H1 (cell line): ENCODE measurements at regions not wholly inside any gene's neighbourhood (a gene's known extent, or its start where the extent isn't known, plus 50 kb on each side); places are given as distances from the start of the nearest gene placed in this dataset. TPM values are rescaled to one million over a fixed set of nuclear protein-coding genes. Genes with fewer than 3 reads are reported as not detected.
A peak's percentile ranks its signal among the peaks of the same experiment; 100 is the strongest.

Experiments
- CTCF ChIA-PET: fragments of 300-600 bp; sonication (Branson Sonifier 250); formaldehyde crosslinking; loops from one replicate; lab custom pipeline; 2021; ENCODE audit not compliant: partially characterized antibody; lab: Charles Lee
- POLR2A ChIA-PET: fragments of 300-600 bp; sonication (Branson Sonifier 250); formaldehyde crosslinking; loops from one replicate; lab custom pipeline; 2021; ENCODE audit warnings: inconsistent platforms; ENCODE audit not compliant: partially characterized antibody; lab: Charles Lee
- DNase-seq, 2 experiments: peaks; one replicate each; pipeline versions ENCODE4 v3.0.0 to v3.0.0-alpha.2; 2010 to 2022; ENCODE audit warnings: low spot score in 2 of 2, low read depth in 1 of 2, mixed read lengths in 1 of 2
- FAIRE-seq: peaks from 2 replicates; lab custom pipeline; 2011; peaks lifted over from hg19 to GRCh38; lab: Jason Lieb, UNC
- H2AFZ ChIP-seq: 2 replicates; pipeline ENCODE4 v1.8.1; 2012; ENCODE audit warnings: low read length, inconsistent platforms
- H2AK5ac ChIP-seq: 2 replicates; pipeline ENCODE4 v1.6.1; 2013; ENCODE audit warnings: low read depth, low read length
- H2BK120ac ChIP-seq: replicated peaks from 2 replicates; pipeline ENCODE3; 2013; ENCODE audit warnings: low read depth, low read length, inconsistent platforms
- H2BK12ac ChIP-seq: 2 replicates; pipeline ENCODE4 v1.6.1; 2013; ENCODE audit warnings: low read depth, low read length
- H2BK15ac ChIP-seq: 2 replicates; pipeline ENCODE4 v1.6.1; 2013; ENCODE audit warnings: low read length
- H2BK20ac ChIP-seq: 2 replicates; pipeline ENCODE4 v1.6.1; 2013; ENCODE audit warnings: low read length
- H2BK5ac ChIP-seq: 2 replicates; pipeline ENCODE4 v1.6.1; 2013; ENCODE audit warnings: low read depth, low read length
- H3K14ac ChIP-seq: 2 replicates; pipeline ENCODE4 v1.6.1; 2013; ENCODE audit warnings: inconsistent platforms; ENCODE audit not compliant: insufficient read length
- H3K18ac ChIP-seq: 2 replicates; pipeline ENCODE4 v1.6.1; 2013; ENCODE audit warnings: low read length; ENCODE audit errors: extremely low read depth
- H3K23ac ChIP-seq: 2 replicates; pipeline ENCODE4 v1.6.1; 2013; ENCODE audit warnings: inconsistent platforms; ENCODE audit not compliant: insufficient read length
- H3K23me2 ChIP-seq: 2 replicates; pipeline ENCODE4 v1.6.1; 2013; ENCODE audit warnings: low read depth, low read length
- H3K27ac ChIP-seq: 2 replicates; pipeline ENCODE4 v1.6.1; 2011; ENCODE audit warnings: low read depth, low read length, inconsistent platforms
- H3K27me3 ChIP-seq, 4 experiments: replicated peaks in 1 of 4; 1 replicate in 1 of 4; 2 replicates in 3 of 4; pipeline versions ENCODE4 v1.6.1 to v1.8.1; 2011 to 2013; ENCODE audit warnings: low read length in 3 of 4, mild to moderate bottlenecking in 3 of 4, inconsistent platforms in 2 of 4, mixed read lengths in 2 of 4, moderate library complexity in 1 of 4; ENCODE audit not compliant: control insufficient read depth in 3 of 4, insufficient read depth in 3 of 4; ENCODE audit errors: extremely low read depth in 1 of 4
- H3K36me3 ChIP-seq, 4 experiments: 2 replicates each; pipeline versions ENCODE4 v1.6.1 to v1.8.1; 2011 to 2013; ENCODE audit warnings: mild to moderate bottlenecking in 4 of 4, low read length in 3 of 4, moderate library complexity in 2 of 4, control low read depth in 1 of 4, inconsistent platforms in 1 of 4; ENCODE audit not compliant: insufficient read depth in 4 of 4, control insufficient read depth in 2 of 4
- H3K4ac ChIP-seq: replicated peaks from 2 replicates; pipeline ENCODE3; 2013; ENCODE audit warnings: low read length, low read depth, mixed read lengths, inconsistent platforms; ENCODE audit not compliant: insufficient read length
- H3K4me1 ChIP-seq, 4 experiments: replicated peaks in 1 of 4; 1 replicate in 1 of 4; 2 replicates in 3 of 4; pipeline versions ENCODE4 v1.6.1 to v1.8.1; 2011 to 2013; ENCODE audit warnings: low read length in 3 of 4, inconsistent platforms in 2 of 4, mixed read lengths in 1 of 4; ENCODE audit not compliant: insufficient read depth in 4 of 4, control insufficient read depth in 3 of 4
- H3K4me2 ChIP-seq, 2 experiments: 2 replicates each; pipeline versions ENCODE4 v1.6.1 to v1.8.1; 2011 to 2013; ENCODE audit warnings: low read depth in 2 of 2, low read length in 2 of 2, control low read depth in 1 of 2, inconsistent platforms in 1 of 2, mild to moderate bottlenecking in 1 of 2; ENCODE audit not compliant: insufficient read depth in 1 of 2
- H3K4me3 ChIP-seq, 4 experiments: fragments of 200-600, 300-600 bp in 1 of 4; sonication (generic), shearing (Covaris generic), sonication (Bioruptor Twin) in 1 of 4; 2 replicates each; pipeline versions ENCODE4 v1.5.1 to v1.8.1; 2011 to 2016; ENCODE audit warnings: low read length in 4 of 4, low read depth in 3 of 4, control low read depth in 2 of 4, inconsistent platforms in 2 of 4, mild to moderate bottlenecking in 2 of 4, mixed read lengths in 1 of 4, moderate library complexity in 1 of 4; ENCODE audit not compliant: insufficient read depth in 2 of 4; ENCODE audit errors: extremely low read depth in 1 of 4
- H3K56ac ChIP-seq: replicated peaks from 2 replicates; pipeline ENCODE3; 2013; ENCODE audit warnings: low read depth, mild to moderate bottlenecking, mixed read lengths, low read length, inconsistent platforms; ENCODE audit not compliant: insufficient read length
- H3K79me1 ChIP-seq: 2 replicates; pipeline ENCODE4 v1.6.1; 2013; ENCODE audit warnings: low read depth, low read length, control low read depth
- H3K79me2 ChIP-seq, 2 experiments: 2 replicates each; pipeline versions ENCODE4 v1.6.1 to v1.8.1; 2012 to 2013; ENCODE audit warnings: low read length in 2 of 2, mild to moderate bottlenecking in 2 of 2, inconsistent platforms in 1 of 2; ENCODE audit not compliant: insufficient read depth in 2 of 2, control insufficient read depth in 1 of 2
- H3K9ac ChIP-seq, 4 experiments: replicated peaks in 1 of 4; 1 replicate in 1 of 4; 2 replicates in 3 of 4; pipeline versions ENCODE4 v1.6.1 to v1.8.1; 2011 to 2013; ENCODE audit warnings: low read depth in 3 of 4, low read length in 3 of 4, control low read depth in 2 of 4, mild to moderate bottlenecking in 2 of 4, moderate library complexity in 2 of 4, inconsistent platforms in 1 of 4; ENCODE audit errors: extremely low read depth in 1 of 4
- H3K9me3 ChIP-seq, 2 experiments: 2 replicates each; pipeline versions ENCODE4 v1.6.1 to v1.8.1; 2012 to 2013; ENCODE audit warnings: mild to moderate bottlenecking in 2 of 2, moderate library complexity in 2 of 2, control low read depth in 1 of 2, inconsistent platforms in 1 of 2, low read depth in 1 of 2, low read length in 1 of 2, mixed read lengths in 1 of 2; ENCODE audit not compliant: insufficient read depth in 2 of 2
- H4K20me1 ChIP-seq, 2 experiments: replicated peaks in 1 of 2; 2 replicates each; pipeline versions ENCODE3 to v1.8.1; 2011 to 2013; ENCODE audit warnings: inconsistent platforms in 2 of 2, low read length in 2 of 2, mild to moderate bottlenecking in 1 of 2; ENCODE audit not compliant: insufficient read depth in 2 of 2, control insufficient read depth in 1 of 2
- H4K5ac ChIP-seq: 2 replicates; pipeline ENCODE4 v1.6.1; 2013; ENCODE audit warnings: low read length, low read depth, mixed read lengths, inconsistent platforms; ENCODE audit not compliant: insufficient read length
- H4K8ac ChIP-seq: 2 replicates; pipeline ENCODE4 v1.8.0; 2013; ENCODE audit warnings: mild to moderate bottlenecking, moderate library complexity, low read length, inconsistent platforms; ENCODE audit not compliant: insufficient read depth; ENCODE audit errors: extremely low read depth
- H4K91ac ChIP-seq: replicated peaks from 2 replicates; pipeline ENCODE3; 2013; ENCODE audit warnings: low read length, mixed read lengths, inconsistent platforms; ENCODE audit not compliant: insufficient read length
- SP1 ChIP-seq: IDR thresholded peaks from 2 replicates; pipeline ENCODE4 v1.6.1; 2011; ENCODE audit warnings: low read depth, low read length
- TEAD4 ChIP-seq: IDR thresholded peaks from 2 replicates; pipeline ENCODE4 v1.6.1; 2012; ENCODE audit warnings: low read depth, low read length, inconsistent platforms, mixed read lengths
- WGBS, 2 experiments: shearing (Covaris generic) in 1 of 2; methylation state at CpG; one replicate each; pipeline versions ENCODE4 v1.1.6 to v1.1.7; 2013 to 2015; ENCODE audit warnings: low lambda C conversion rate in 2 of 2, mixed read lengths in 2 of 2, inconsistent platforms in 1 of 2, low coverage in 1 of 2, missing lambda C conversion rate in 1 of 2; ENCODE audit not compliant: insufficient replicate concordance in 2 of 2, insufficient coverage in 1 of 2, insufficient read length in 1 of 2; ENCODE audit errors: extremely low coverage in 1 of 2, missing lambda C conversion rate in 1 of 2; 5-methylcytosine and 5-hydroxymethylcytosine counted together
- small RNA-seq: library from polyadenylated mRNA; stranded (forward); fragments of <200 nt; extraction: miRNeasy Mini kit (QIAGEN cat#:217004); gene quantifications from one replicate; pipeline ENCODE3, GENCODE V24; 2013; ENCODE audit not compliant: insufficient read depth

GRCh38 chr4:133096972-133097371 lies 52.1 kb upstream of the PCDH10 start:
- Histone ChIP-seq H3K27ac (no peak overlapping the region), H3K79me1 (no peaks in the 10 kb centered on the region), H3K14ac (no peak overlapping the region), H3K56ac (no peak overlapping the region), H3K4me1 (peaks cover 0 to 5% (median 2%) of the 10 kb centered on the region in 4 experiments; a peak in 3 of 7 replicates), H4K91ac (no peak overlapping the region), H3K79me2 (no peaks in the 10 kb centered on the region), H2BK20ac (no peak overlapping the region), H4K20me1 (no peaks in the 10 kb centered on the region), H2BK120ac (no peak overlapping the region), H2BK5ac (no peak overlapping the region), H3K4me2 (peak overlapping the region; percentile 1 to 34; a peak in 3 of 4 replicates), H3K23ac (no peak overlapping the region), H3K36me3 (no peaks in the 10 kb centered on the region), H3K4ac (no peak overlapping the region), H3K18ac (no peak overlapping the region), H3K27me3 (no peaks in the 10 kb centered on the region), H3K9ac (no peak overlapping the region), H3K23me2 (no peaks in the 10 kb centered on the region), H3K4me3 (no peak overlapping the region), H2BK15ac (no peak overlapping the region), H2AK5ac (0 out of 2 replicates have a peak overlapping the region, but pooled peaks have one; percentile 0), H4K8ac (no peak overlapping the region), H2AFZ (no peak overlapping the region), H2BK12ac (no peak overlapping the region), H3K9me3 (peaks cover 0 to 5% of the 10 kb centered on the region in 2 experiments; a peak in 1 of 4 replicates), H4K5ac (no peak overlapping the region)
- FAIRE-seq (peak; percentile 36), DNase-seq (no peak)
- TF ChIP-seq SP1 (no peak), TEAD4 (peak; percentile 74)
- WGBS, 2 experiments, result 13% methylated on average over 1 of the region's 1 CpG; no CpG with 5 or more reads in 1 of the 2 experiments
- CTCF ChIA-PET, result interaction anchor here (0.8 to 1.5 kb wide), 2 partner anchors 14 to 50 kb away, joined by 3 read pairs; no protein-coding TSS in a partner anchor
- POLR2A ChIA-PET, result no interaction called here

Small RNAs in the stretch of these regions (small RNA-seq; reads per million reads assigned to genes)
- gene AC096711.1, result not detected
